ENCODE measurements at regions not wholly inside any gene's neighbourhood (a gene's known extent, or its start where the extent isn't known, plus 50 kb on each side); places are given as distances from the start of the nearest gene placed in this dataset.

DNA sequence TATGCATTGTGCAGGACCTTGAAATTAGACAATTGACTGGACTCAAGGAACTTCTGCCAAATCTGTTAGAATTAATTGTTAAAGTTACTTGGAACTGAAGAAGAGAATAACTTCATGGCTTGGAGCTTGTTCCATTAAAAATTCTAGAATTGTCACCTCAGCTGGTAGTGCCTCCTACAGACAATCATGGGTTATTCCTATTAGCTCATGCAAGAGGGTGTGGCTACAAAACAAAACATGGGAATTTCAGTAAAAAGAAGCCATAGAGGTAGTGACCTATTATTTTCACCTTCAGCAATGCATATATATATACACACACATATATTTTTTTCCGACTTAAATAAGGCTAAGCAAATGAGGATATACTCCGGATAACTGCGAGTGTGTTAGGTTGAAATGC lies 181.9 kb upstream of the DTNA start:
- TF ChIP-seq EZH2 (IDR thresholded peaks at IDR 0.05; ENCODE audit: insufficient read depth, poor library complexity, severe bottlenecking) = no peak
- no peak for TF ChIP-seq EZH2phosphoT487 (IDR thresholded peaks at IDR 0.05; ENCODE audit: insufficient read depth, low read depth)
